Head of caudate nucleus (tissue), 42 donors: ENCODE measurements at regions not wholly inside any gene's neighbourhood (a gene's known extent, or its start where the extent isn't known, plus 50 kb on each side); places are given as distances from the start of the nearest gene placed in this dataset.
A peak's percentile ranks its signal among the peaks of the same experiment; 100 is the strongest.

ENCODE experiments used
- DNase-seq, 42 donors: peaks; one replicate each; pipeline versions ENCODE4 v3.0.0 to v3.0.0-alpha.2; 2020 to 2021; ENCODE audit warnings: mixed read lengths in 7 of 42
- intact Hi-C: fragments of 100-400 bp; cut with DNase I; formaldehyde crosslinking; loops from one replicate; pipeline ENCODE4 v1.15.0; 2022

GRCh38 chr5:113776832-113777525, 263.5 kb downstream of the YTHDC2 start:
- DNase-seq, result peak in 6 of 42 donors; percentile 6 to 44 (median 14)
- intact Hi-C loops, result no loop called here

- no peak for DNase-seq
- intact Hi-C loops, result no loop called here
These were observed 264.7 kb downstream of the YTHDC2 start for GRCh38 chr5:113778147-113778546.

- intact Hi-C loops, result no loop called here
- no peak for DNase-seq
These were observed 274.7 kb downstream of the YTHDC2 start for GRCh38 chr5:113788141-113788655.

GRCh38 chr5:113789769-113790168, 276.3 kb downstream of the YTHDC2 start:
- DNase-seq, result no peak
- intact Hi-C loops, result no loop called here

GRCh38 chr5:113792806-113793205, 279.3 kb downstream of the YTHDC2 start:
- intact Hi-C loops, result no loop called here

GRCh38 chr5:113794981-113795380, 281.5 kb downstream of the YTHDC2 start:
- no peak for DNase-seq
- intact Hi-C loops, result no loop called here

More at GRCh38 chr5:113792806-113793205, 279.3 kb downstream of the YTHDC2 start:
- DNase-seq, result no peak

GRCh38 chr5:113800686-113801085, 287.2 kb downstream of the YTHDC2 start:
- intact Hi-C loops, result no loop called here
- no peak for DNase-seq

GRCh38 chr5:113804264-113804663, 290.8 kb downstream of the YTHDC2 start:
- no peak for DNase-seq
- intact Hi-C loops, result no loop called here

GRCh38 chr5:113804943-113805342, 291.4 kb downstream of the YTHDC2 start:
- intact Hi-C loops, result no loop called here
- no peak for DNase-seq

GRCh38 chr5:113806250-113806649, 292.8 kb downstream of the YTHDC2 start:
- intact Hi-C loops, result no loop called here
- peak in 5 of 42 donors; percentile 9 to 37 (median 14) for DNase-seq

GRCh38 chr5:113806904-113807303, 293.4 kb downstream of the YTHDC2 start:
- DNase-seq, result peak in 3 of 42 donors; percentile 11 to 29 (median 25)
- intact Hi-C loops, result no loop called here

GRCh38 chr5:113807427-113807991, 294.0 kb downstream of the YTHDC2 start:
- DNase-seq, result peak; percentile 12 to 84 (median 51)
- intact Hi-C loops, result no loop called here

- intact Hi-C loops, result no loop called here
- DNase-seq, result no peak
These were observed 295.5 kb downstream of the YTHDC2 start for GRCh38 chr5:113808956-113809355.

GRCh38 chr5:113809626-113810025, 296.1 kb downstream of the YTHDC2 start:
- intact Hi-C loops, result no loop called here
- no peak for DNase-seq

- no peak for DNase-seq
- intact Hi-C loops, result no loop called here
These were observed 300.0 kb downstream of the YTHDC2 start for GRCh38 chr5:113813466-113813865.

- no peak for DNase-seq
These were observed 304.2 kb downstream of the YTHDC2 start for GRCh38 chr5:113817683-113818082.

GRCh38 chr5:113823696-113824095, 310.2 kb downstream of the YTHDC2 start:
- intact Hi-C loops, result no loop called here
- no peak for DNase-seq

More at GRCh38 chr5:113817683-113818082, 304.2 kb downstream of the YTHDC2 start:
- intact Hi-C loops, result no loop called here

- intact Hi-C loops, result no loop called here
- no peak for DNase-seq
These were observed 310.8 kb downstream of the YTHDC2 start for GRCh38 chr5:113824307-113824706.

- DNase-seq, result no peak
- intact Hi-C loops, result no loop called here
These were observed 311.7 kb downstream of the YTHDC2 start for GRCh38 chr5:113825176-113825575.

GRCh38 chr5:113846941-113847340, 333.4 kb downstream of the YTHDC2 start:
- intact Hi-C loops, result no loop called here
- DNase-seq, result no peak

- DNase-seq, result no peak
- intact Hi-C loops, result no loop called here
These were observed 350.9 kb downstream of the YTHDC2 start for GRCh38 chr5:113864437-113864836.
